Left forelimb (tissue), 1 donor: ENCODE measurements at regions not wholly inside any gene's neighbourhood (a gene's known extent, or its start where the extent isn't known, plus 50 kb on each side); places are given as distances from the start of the nearest gene placed in this dataset.

Experiments used
- DNase-seq: peaks from one replicate; pipeline ENCODE4 v3.0.0-alpha.2; 2018; ENCODE audit warnings: low spot score

GRCh38 chr15:91473894-91474545 is 374.0 kb downstream of the SV2B start:
- no peak for DNase-seq

- no peak for DNase-seq
These were observed 376.6 kb upstream of the SLCO3A1 start for GRCh38 chr15:91476861-91477260.

GRCh38 chr15:91478717-91479191 is 374.8 kb upstream of the SLCO3A1 start:
- DNase-seq = no peak

- DNase-seq = no peak
These were observed 373.1 kb upstream of the SLCO3A1 start for GRCh38 chr15:91480426-91480825.

- no peak for DNase-seq
These were observed 370.7 kb upstream of the SLCO3A1 start for GRCh38 chr15:91482799-91483198.

- DNase-seq = no peak
These were observed 369.4 kb upstream of the SLCO3A1 start for GRCh38 chr15:91484141-91484540.

GRCh38 chr15:91488452-91488851 is 365.1 kb upstream of the SLCO3A1 start:
- DNase-seq = no peak

GRCh38 chr15:91490211-91490610 is 363.3 kb upstream of the SLCO3A1 start:
- no peak for DNase-seq

GRCh38 chr15:91491101-91491950 is 362.2 kb upstream of the SLCO3A1 start:
- DNase-seq = no peak

GRCh38 chr15:91496754-91497691 is 356.5 kb upstream of the SLCO3A1 start:
- no peak for DNase-seq

- DNase-seq = no peak
These were observed 355.3 kb upstream of the SLCO3A1 start for GRCh38 chr15:91498046-91498748.

- no peak for DNase-seq
These were observed 354.8 kb upstream of the SLCO3A1 start for GRCh38 chr15:91498749-91499062.

GRCh38 chr15:91499774-91500383 is 353.6 kb upstream of the SLCO3A1 start:
- no peak for DNase-seq

GRCh38 chr15:91508633-91509032 is 344.9 kb upstream of the SLCO3A1 start:
- DNase-seq = no peak

GRCh38 chr15:91514147-91514546 is 339.4 kb upstream of the SLCO3A1 start:
- no peak for DNase-seq

GRCh38 chr15:91515188-91515754 is 338.2 kb upstream of the SLCO3A1 start:
- no peak for DNase-seq

GRCh38 chr15:91516866-91517265 is 336.6 kb upstream of the SLCO3A1 start:
- DNase-seq = no peak

GRCh38 chr15:91517491-91518200 is 335.9 kb upstream of the SLCO3A1 start:
- no peak for DNase-seq

GRCh38 chr15:91520850-91521249 is 332.7 kb upstream of the SLCO3A1 start:
- no peak for DNase-seq

- no peak for DNase-seq
These were observed 332.0 kb upstream of the SLCO3A1 start for GRCh38 chr15:91521548-91521947.
